Astrocyte (in vitro differentiated cells and primary cell): ENCODE measurements at regions not wholly inside any gene's neighbourhood (a gene's known extent, or its start where the extent isn't known, plus 50 kb on each side); places are given as distances from the start of the nearest gene placed in this dataset.

Source experiments
- EZH2 ChIP-seq: IDR thresholded peaks from 2 replicates; pipeline ENCODE4 v1.6.1; 2012; ENCODE audit warnings: mild to moderate bottlenecking, low read length, inconsistent platforms; ENCODE audit not compliant: insufficient read depth
- TF ChIP-seq, protein P1 (sequence below): IDR thresholded peaks from 2 replicates; pipeline ENCODE4 v1.5.1; 2011; ENCODE audit warnings: low read depth, mild to moderate bottlenecking, inconsistent platforms, low read length, moderate library complexity; ENCODE audit not compliant: insufficient read depth

DNA sequence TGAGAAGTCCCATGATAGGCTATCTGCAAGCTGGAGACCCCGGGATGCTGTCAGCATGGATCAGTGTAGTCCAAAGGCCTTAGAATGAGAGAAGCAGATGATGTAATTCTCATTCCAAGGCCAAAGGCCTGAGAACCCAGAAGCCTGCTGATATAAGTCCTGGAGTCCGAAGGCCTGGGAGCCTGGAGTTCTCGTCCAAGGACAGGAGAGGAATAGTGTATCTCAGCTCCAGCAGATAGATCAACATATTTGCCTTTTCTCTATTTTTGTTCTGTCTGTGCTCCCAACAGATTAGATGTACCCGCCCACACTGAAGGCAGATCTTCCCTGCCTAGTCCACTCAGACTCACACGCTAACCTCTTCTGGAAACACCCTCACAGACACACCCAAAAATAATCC, 454.9 kb upstream of the CHAC2 start:
- TF ChIP-seq, protein P1, sequence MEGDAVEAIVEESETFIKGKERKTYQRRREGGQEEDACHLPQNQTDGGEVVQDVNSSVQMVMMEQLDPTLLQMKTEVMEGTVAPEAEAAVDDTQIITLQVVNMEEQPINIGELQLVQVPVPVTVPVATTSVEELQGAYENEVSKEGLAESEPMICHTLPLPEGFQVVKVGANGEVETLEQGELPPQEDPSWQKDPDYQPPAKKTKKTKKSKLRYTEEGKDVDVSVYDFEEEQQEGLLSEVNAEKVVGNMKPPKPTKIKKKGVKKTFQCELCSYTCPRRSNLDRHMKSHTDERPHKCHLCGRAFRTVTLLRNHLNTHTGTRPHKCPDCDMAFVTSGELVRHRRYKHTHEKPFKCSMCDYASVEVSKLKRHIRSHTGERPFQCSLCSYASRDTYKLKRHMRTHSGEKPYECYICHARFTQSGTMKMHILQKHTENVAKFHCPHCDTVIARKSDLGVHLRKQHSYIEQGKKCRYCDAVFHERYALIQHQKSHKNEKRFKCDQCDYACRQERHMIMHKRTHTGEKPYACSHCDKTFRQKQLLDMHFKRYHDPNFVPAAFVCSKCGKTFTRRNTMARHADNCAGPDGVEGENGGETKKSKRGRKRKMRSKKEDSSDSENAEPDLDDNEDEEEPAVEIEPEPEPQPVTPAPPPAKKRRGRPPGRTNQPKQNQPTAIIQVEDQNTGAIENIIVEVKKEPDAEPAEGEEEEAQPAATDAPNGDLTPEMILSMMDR, result no peak
- no peak for TF ChIP-seq EZH2
